ENCODE measurements at regions not wholly inside any gene's neighbourhood (a gene's known extent, or its start where the extent isn't known, plus 50 kb on each side); places are given as distances from the start of the nearest gene placed in this dataset.

- no peaks in the 10 kb centered on the region for H3K36me3 ChIP-seq (ENCODE audit: insufficient read depth in 1 of 2, low read depth in 1 of 2)
- DNase-seq (no peak), ATAC-seq (no peak)
- intact Hi-C loops (cut with DNase I): no loop called here
- no peak overlapping the region for H3K27ac ChIP-seq
- 70 to 82% (median 72%) methylated on average over 1 of the region's 1 CpG for WGBS, 3 donors
- no peaks in the 10 kb centered on the region for H3K27me3 ChIP-seq (ENCODE audit: insufficient read depth in 3 of 3, low read length in 2 of 3)
- no peaks in the 10 kb centered on the region for H3K4me1 ChIP-seq
- no peak overlapping the region for H3K4me3 ChIP-seq
- TF ChIP-seq, protein P1, sequence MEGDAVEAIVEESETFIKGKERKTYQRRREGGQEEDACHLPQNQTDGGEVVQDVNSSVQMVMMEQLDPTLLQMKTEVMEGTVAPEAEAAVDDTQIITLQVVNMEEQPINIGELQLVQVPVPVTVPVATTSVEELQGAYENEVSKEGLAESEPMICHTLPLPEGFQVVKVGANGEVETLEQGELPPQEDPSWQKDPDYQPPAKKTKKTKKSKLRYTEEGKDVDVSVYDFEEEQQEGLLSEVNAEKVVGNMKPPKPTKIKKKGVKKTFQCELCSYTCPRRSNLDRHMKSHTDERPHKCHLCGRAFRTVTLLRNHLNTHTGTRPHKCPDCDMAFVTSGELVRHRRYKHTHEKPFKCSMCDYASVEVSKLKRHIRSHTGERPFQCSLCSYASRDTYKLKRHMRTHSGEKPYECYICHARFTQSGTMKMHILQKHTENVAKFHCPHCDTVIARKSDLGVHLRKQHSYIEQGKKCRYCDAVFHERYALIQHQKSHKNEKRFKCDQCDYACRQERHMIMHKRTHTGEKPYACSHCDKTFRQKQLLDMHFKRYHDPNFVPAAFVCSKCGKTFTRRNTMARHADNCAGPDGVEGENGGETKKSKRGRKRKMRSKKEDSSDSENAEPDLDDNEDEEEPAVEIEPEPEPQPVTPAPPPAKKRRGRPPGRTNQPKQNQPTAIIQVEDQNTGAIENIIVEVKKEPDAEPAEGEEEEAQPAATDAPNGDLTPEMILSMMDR (IDR thresholded peaks at IDR 0.05): no peak
- no peaks in the 10 kb centered on the region for H3K9me3 ChIP-seq
These were observed 680.7 kb downstream of the PRR16 start for GRCh38 chr5:121144764-121145163.

GRCh38 chr5:121151534-121151933 is 687.4 kb downstream of the PRR16 start:
- Histone ChIP-seq H3K4me3 (no peak overlapping the region), H3K4me1 (no peaks in the 10 kb centered on the region), H3K36me3 (ENCODE audit: insufficient read depth in 1 of 2, low read depth in 1 of 2) (no peaks in the 10 kb centered on the region), H3K27me3 (ENCODE audit: insufficient read depth in 3 of 3, low read length in 2 of 3) (no peaks in the 10 kb centered on the region), H3K27ac (no peak overlapping the region), H3K9me3 (no peaks in the 10 kb centered on the region)
- TF ChIP-seq, protein P1 (IDR thresholded peaks at IDR 0.05): no peak
- no peak for DNase-seq
- ATAC-seq: no peak
- WGBS, 3 donors: 83 to 91% (median 85%) methylated on average over 2 of the region's 2 CpGs
- intact Hi-C loops (cut with DNase I): no loop called here

DNA sequence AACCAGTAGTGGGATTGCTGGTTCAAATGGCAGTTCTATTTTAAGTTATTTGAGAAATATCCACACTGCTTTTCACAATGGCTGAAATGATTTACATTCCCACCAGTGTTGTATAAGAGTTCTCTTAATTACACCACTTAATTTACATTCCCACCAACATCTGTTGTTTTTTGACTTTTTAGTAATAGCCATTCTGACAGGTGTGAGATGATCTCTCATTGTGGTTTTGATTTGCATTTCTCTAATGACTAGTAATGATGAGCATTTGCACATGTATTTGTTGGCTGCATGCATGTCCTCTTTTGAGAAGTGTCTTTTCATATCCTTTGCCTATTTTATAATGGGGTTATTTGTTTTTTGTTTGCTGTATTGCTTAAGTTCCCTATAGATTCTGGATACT is 688.3 kb downstream of the PRR16 start:
- TF ChIP-seq, protein P1 (IDR thresholded peaks at IDR 0.05): no peak
- Histone ChIP-seq H3K4me1 (no peaks in the 10 kb centered on the region), H3K36me3 (ENCODE audit: insufficient read depth in 1 of 2, low read depth in 1 of 2) (no peaks in the 10 kb centered on the region), H3K27ac (no peak overlapping the region), H3K4me3 (no peak overlapping the region), H3K27me3 (ENCODE audit: insufficient read depth in 3 of 3, low read length in 2 of 3) (no peaks in the 10 kb centered on the region), H3K9me3 (no peaks in the 10 kb centered on the region)
- DNase-seq (no peak), ATAC-seq (no peak)
- intact Hi-C loops (cut with DNase I): no loop called here

GRCh38 chr5:121156565-121156964 is 692.5 kb downstream of the PRR16 start:
- 76 to 90% (median 86%) methylated on average over 1 of the region's 1 CpG for WGBS, 3 donors
- Histone ChIP-seq H3K9me3 (no peaks in the 10 kb centered on the region), H3K27ac (no peak overlapping the region), H3K36me3 (ENCODE audit: insufficient read depth in 1 of 2, low read depth in 1 of 2) (no peaks in the 10 kb centered on the region), H3K4me3 (no peak overlapping the region), H3K27me3 (ENCODE audit: insufficient read depth in 3 of 3, low read length in 2 of 3) (no peaks in the 10 kb centered on the region), H3K4me1 (peaks cover 5% of the 10 kb centered on the region)
- ATAC-seq: no peak
- intact Hi-C loops (cut with DNase I): no loop called here
- TF ChIP-seq, protein P1 (IDR thresholded peaks at IDR 0.05): no peak
- DNase-seq: no peak

DNA sequence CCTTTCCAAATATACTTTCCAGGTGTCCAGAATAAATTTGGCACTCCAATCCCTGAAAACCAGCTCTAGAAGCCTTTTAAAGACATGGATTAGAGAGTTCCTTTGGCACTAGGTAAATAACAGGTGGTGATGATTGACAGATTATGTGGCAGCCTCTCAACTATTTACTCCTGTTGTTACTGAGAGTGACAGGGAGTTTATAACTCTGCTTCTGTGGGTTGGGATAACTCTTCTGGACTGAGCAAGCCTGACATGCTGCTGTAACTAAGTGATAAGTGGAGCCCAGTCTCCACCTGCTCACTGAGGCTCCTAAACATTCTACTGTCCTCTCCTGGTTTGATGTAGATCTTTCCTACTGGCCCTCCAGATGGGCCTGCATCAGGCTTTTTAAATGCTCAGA is 693.2 kb upstream of the FTMT start:
- intact Hi-C loops (cut with DNase I): no loop called here
- DNase-seq (no peak), ATAC-seq (peak; percentile 77 to 89 (median 84))
- no peaks in the 10 kb centered on the region for H3K27me3 ChIP-seq (ENCODE audit: insufficient read depth in 3 of 3, low read length in 2 of 3)
- no peaks in the 10 kb centered on the region for H3K9me3 ChIP-seq
- TF ChIP-seq, protein P1 (IDR thresholded peaks at IDR 0.05): no peak
- no peak overlapping the region for H3K4me3 ChIP-seq
- no peak overlapping the region for H3K27ac ChIP-seq
- H3K4me1 ChIP-seq: peaks cover 5% of the 10 kb centered on the region
- no peaks in the 10 kb centered on the region for H3K36me3 ChIP-seq (ENCODE audit: insufficient read depth in 1 of 2, low read depth in 1 of 2)

All from psoas muscle (tissue), 7 donors.